Breast epithelium (tissue), 4 donors: ENCODE measurements at regions not wholly inside any gene's neighbourhood (a gene's known extent, or its start where the extent isn't known, plus 50 kb on each side); places are given as distances from the start of the nearest gene placed in this dataset.

ENCODE experiments used
- DNase-seq, 2 donors: peaks; one replicate each; pipeline ENCODE4 v3.0.0-alpha.2; 2019; ENCODE audit warnings: low spot score in 2 of 2
- H3K27ac ChIP-seq, 2 donors: fragments of 200-600 bp; sonication (generic) in 1 of 2; one replicate each; pipeline ENCODE4 v1.5.1; 2016 to 2019; ENCODE audit warnings: mild to moderate bottlenecking in 1 of 2
- H3K27me3 ChIP-seq, 2 donors: fragments of 200-600 bp; sonication (generic) in 1 of 2; one replicate each; pipeline versions ENCODE4 v1.5.1 to v1.6.0; 2017 to 2019; ENCODE audit warnings: control low read depth in 1 of 2, mild to moderate bottlenecking in 1 of 2
- H3K36me3 ChIP-seq: fragments of 200-600 bp; one replicate; pipeline ENCODE4 v1.5.1; 2019
- H3K4me1 ChIP-seq, 2 donors: fragments of 200-600 bp; sonication (generic); one replicate each; pipeline ENCODE4 v1.5.1; 2016 to 2019; ENCODE audit warnings: control low read depth in 1 of 2
- H3K4me3 ChIP-seq, 3 donors: fragments of 200-600 bp; sonication (generic); 1 replicate in 2 of 3; 2 replicates in 1 of 3; pipeline ENCODE4 v1.5.1; 2016 to 2019; ENCODE audit warnings: mild to moderate bottlenecking in 3 of 3, moderate library complexity in 2 of 3
- H3K9me3 ChIP-seq, 2 donors: fragments of 200-600 bp; sonication (generic) in 1 of 2; one replicate each; pipeline ENCODE4 v1.5.1; 2016 to 2019; ENCODE audit warnings: control low read depth in 1 of 2
- POLR2A ChIP-seq: fragments of 450-650 bp; IDR thresholded peaks from one replicate; pipeline ENCODE4 v1.6.1; 2016; ENCODE audit warnings: antibody characterized with exemption, mild to moderate bottlenecking, moderate library complexity
- POLR2AphosphoS5 ChIP-seq, 3 donors: sonication (generic); formaldehyde crosslinking; IDR thresholded peaks; one replicate each; pipeline ENCODE4 v1.6.1; 2017; ENCODE audit warnings: antibody characterized with exemption in 3 of 3
- intact Hi-C: fragments of 100-400 bp; cut with DNase I; formaldehyde crosslinking; loops from one replicate; pipeline ENCODE4 v1.15.1; 2023; ENCODE audit warnings: low total_unique reads
- TF ChIP-seq, protein P1 (sequence below), 3 donors: fragments of 450-650 bp; IDR thresholded peaks; one replicate each; pipeline ENCODE4 v1.5.1; 2016 to 2017; ENCODE audit warnings: antibody characterized with exemption in 3 of 3, mild to moderate bottlenecking in 3 of 3, moderate library complexity in 3 of 3

DNA sequence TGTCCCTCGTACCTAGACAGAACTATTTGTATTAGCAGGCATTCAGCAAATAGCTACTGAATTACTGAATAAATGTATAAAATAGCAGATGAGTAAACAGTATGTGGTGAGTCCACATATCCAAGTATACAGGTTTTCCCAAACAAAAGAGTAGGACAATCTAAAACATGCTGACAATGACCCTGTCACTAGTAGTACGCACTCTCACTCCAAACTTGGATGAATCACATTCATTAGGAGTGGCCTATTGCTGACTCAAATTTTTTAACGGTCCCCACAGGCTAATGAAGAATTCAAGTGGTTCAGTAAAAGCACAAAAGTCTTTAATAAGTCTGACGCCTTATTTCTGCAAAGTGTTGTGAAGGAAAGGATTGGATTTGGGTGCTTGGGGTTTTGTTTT is 449.3 kb upstream of the THBS1 start:
- no peak for DNase-seq
- TF ChIP-seq, protein P1, sequence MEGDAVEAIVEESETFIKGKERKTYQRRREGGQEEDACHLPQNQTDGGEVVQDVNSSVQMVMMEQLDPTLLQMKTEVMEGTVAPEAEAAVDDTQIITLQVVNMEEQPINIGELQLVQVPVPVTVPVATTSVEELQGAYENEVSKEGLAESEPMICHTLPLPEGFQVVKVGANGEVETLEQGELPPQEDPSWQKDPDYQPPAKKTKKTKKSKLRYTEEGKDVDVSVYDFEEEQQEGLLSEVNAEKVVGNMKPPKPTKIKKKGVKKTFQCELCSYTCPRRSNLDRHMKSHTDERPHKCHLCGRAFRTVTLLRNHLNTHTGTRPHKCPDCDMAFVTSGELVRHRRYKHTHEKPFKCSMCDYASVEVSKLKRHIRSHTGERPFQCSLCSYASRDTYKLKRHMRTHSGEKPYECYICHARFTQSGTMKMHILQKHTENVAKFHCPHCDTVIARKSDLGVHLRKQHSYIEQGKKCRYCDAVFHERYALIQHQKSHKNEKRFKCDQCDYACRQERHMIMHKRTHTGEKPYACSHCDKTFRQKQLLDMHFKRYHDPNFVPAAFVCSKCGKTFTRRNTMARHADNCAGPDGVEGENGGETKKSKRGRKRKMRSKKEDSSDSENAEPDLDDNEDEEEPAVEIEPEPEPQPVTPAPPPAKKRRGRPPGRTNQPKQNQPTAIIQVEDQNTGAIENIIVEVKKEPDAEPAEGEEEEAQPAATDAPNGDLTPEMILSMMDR (IDR thresholded peaks at IDR 0.05) = no peak
- TF ChIP-seq POLR2A (no peak), POLR2AphosphoS5 (IDR thresholded peaks at IDR 0.05) (no peak)
- Histone ChIP-seq H3K4me3 (no peak overlapping the region), H3K36me3 (no peaks in the 10 kb centered on the region), H3K9me3 (no peaks in the 10 kb centered on the region), H3K27me3 (no peaks in the 10 kb centered on the region), H3K27ac (no peak overlapping the region), H3K4me1 (peaks cover 0 to 14% of the 10 kb centered on the region in 2 donors)
- intact Hi-C loops = no loop called here

DNA sequence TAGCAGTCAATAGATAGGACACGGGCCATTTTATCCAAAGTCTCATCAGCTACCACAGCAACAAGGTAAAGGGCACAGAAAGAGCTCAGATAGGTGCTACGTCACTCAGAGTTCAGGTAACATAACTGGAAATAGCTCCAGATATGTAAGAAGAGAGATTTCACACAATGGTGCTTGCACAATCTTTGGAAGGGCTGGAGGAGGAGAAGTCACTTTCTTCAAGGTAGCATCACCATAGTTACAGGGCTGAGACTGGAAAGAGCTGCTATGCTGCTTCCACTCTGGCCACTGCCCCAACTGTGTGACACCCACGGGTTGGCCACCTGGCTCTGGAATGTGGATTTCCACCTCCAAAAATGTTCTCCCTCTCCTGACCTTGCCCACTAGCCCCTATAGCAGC is 448.8 kb upstream of the THBS1 start:
- intact Hi-C loops = no loop called here
- DNase-seq = no peak
- Histone ChIP-seq H3K27ac (no peak overlapping the region), H3K4me1 (peaks cover 0 to 14% of the 10 kb centered on the region in 2 donors), H3K27me3 (no peaks in the 10 kb centered on the region), H3K4me3 (no peak overlapping the region), H3K36me3 (no peaks in the 10 kb centered on the region), H3K9me3 (no peaks in the 10 kb centered on the region)
- TF ChIP-seq POLR2A (no peak), POLR2AphosphoS5 (IDR thresholded peaks at IDR 0.05) (no peak)
- TF ChIP-seq, protein P1 (IDR thresholded peaks at IDR 0.05) = no peak

GRCh38 chr15:39132954-39133600 is 447.8 kb upstream of the THBS1 start:
- Histone ChIP-seq H3K36me3 (no peaks in the 10 kb centered on the region), H3K27ac (no peak overlapping the region), H3K27me3 (no peaks in the 10 kb centered on the region), H3K4me1 (peaks cover 0 to 6% of the 10 kb centered on the region in 2 donors), H3K4me3 (no peak overlapping the region), H3K9me3 (no peaks in the 10 kb centered on the region)
- DNase-seq = no peak
- TF ChIP-seq POLR2AphosphoS5 (IDR thresholded peaks at IDR 0.05) (no peak), POLR2A (no peak)
- TF ChIP-seq, protein P1 (IDR thresholded peaks at IDR 0.05) = no peak
- intact Hi-C loops = no loop called here

DNA sequence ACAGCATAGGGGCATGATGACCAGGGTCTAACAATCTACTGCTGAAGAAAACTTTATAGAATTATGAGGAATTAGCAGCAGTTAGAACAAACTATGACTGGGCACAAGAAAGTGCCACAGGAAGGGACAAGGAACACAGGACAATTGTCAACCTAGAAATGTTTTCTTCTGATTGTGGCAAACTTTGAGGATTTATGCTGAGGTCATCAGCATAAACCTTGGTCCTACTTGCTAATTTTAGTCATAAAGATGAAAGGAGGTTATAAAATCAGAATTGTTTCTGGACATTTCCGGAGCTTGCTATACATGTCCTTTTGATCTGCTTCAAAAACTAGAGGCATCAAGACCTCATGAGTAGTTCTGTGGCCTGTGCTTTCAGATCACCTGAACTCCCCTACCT is 446.6 kb upstream of the THBS1 start:
- Histone ChIP-seq H3K4me1 (no peaks in the 10 kb centered on the region), H3K4me3 (no peak overlapping the region), H3K27me3 (no peaks in the 10 kb centered on the region), H3K27ac (no peak overlapping the region), H3K9me3 (no peaks in the 10 kb centered on the region), H3K36me3 (no peaks in the 10 kb centered on the region)
- intact Hi-C loops = no loop called here
- TF ChIP-seq POLR2AphosphoS5 (IDR thresholded peaks at IDR 0.05) = no peak
- TF ChIP-seq, protein P1 (IDR thresholded peaks at IDR 0.05) = no peak
- TF ChIP-seq POLR2A = no peak
- DNase-seq = no peak

- no peaks in the 10 kb centered on the region for H3K27me3 ChIP-seq
- no peak for DNase-seq
- no peaks in the 10 kb centered on the region for H3K36me3 ChIP-seq
- intact Hi-C loops = no loop called here
- TF ChIP-seq, protein P1 (IDR thresholded peaks at IDR 0.05) = no peak
- no peak for TF ChIP-seq POLR2AphosphoS5 (IDR thresholded peaks at IDR 0.05)
- no peak for TF ChIP-seq POLR2A
- no peaks in the 10 kb centered on the region for H3K9me3 ChIP-seq
- H3K4me3 ChIP-seq = no peak overlapping the region
- H3K4me1 ChIP-seq = no peaks in the 10 kb centered on the region
- H3K27ac ChIP-seq = no peak overlapping the region
Observed at GRCh38 chr15:39135989-39136388, 444.9 kb upstream of the THBS1 start.
